ENCODE measurements at regions not wholly inside any gene's neighbourhood (a gene's known extent, or its start where the extent isn't known, plus 50 kb on each side); places are given as distances from the start of the nearest gene placed in this dataset.

DNA sequence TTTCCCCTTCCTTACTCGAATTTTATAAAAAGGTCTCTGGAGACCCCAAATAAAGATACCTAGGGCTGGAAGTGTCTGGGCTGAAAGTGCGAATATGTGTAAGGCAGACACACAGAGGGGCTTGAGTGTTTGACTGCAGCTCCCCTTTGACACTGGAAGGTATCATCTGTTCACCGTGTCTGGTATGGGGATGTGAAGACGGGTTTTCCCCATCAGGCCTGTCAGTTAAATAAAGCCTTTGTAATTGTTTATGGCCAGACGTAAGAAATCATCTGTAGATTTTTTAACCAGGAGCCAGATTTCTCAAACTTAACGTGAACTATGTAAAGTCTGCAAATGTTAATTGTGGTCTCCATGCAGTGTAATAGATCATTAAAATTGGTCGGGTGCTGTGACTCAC is 1173.4 kb downstream of the AMY1C start:
- no peak for DNase-seq
- H3K36me3 ChIP-seq = no peaks in the 10 kb centered on the region
- H3K27ac ChIP-seq = no peak overlapping the region
- no peak overlapping the region for H3K4me3 ChIP-seq (ENCODE audit: low read depth, low read length)
- H3K27me3 ChIP-seq (ENCODE audit: insufficient read depth, low read depth, severe bottlenecking) = no peaks in the 10 kb centered on the region
- TF ChIP-seq, protein P1, sequence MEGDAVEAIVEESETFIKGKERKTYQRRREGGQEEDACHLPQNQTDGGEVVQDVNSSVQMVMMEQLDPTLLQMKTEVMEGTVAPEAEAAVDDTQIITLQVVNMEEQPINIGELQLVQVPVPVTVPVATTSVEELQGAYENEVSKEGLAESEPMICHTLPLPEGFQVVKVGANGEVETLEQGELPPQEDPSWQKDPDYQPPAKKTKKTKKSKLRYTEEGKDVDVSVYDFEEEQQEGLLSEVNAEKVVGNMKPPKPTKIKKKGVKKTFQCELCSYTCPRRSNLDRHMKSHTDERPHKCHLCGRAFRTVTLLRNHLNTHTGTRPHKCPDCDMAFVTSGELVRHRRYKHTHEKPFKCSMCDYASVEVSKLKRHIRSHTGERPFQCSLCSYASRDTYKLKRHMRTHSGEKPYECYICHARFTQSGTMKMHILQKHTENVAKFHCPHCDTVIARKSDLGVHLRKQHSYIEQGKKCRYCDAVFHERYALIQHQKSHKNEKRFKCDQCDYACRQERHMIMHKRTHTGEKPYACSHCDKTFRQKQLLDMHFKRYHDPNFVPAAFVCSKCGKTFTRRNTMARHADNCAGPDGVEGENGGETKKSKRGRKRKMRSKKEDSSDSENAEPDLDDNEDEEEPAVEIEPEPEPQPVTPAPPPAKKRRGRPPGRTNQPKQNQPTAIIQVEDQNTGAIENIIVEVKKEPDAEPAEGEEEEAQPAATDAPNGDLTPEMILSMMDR (IDR thresholded peaks at IDR 0.05; ENCODE audit: low read depth, low read length) = no peak
- no peaks in the 10 kb centered on the region for H3K9me3 ChIP-seq (ENCODE audit: severe bottlenecking)

DNA sequence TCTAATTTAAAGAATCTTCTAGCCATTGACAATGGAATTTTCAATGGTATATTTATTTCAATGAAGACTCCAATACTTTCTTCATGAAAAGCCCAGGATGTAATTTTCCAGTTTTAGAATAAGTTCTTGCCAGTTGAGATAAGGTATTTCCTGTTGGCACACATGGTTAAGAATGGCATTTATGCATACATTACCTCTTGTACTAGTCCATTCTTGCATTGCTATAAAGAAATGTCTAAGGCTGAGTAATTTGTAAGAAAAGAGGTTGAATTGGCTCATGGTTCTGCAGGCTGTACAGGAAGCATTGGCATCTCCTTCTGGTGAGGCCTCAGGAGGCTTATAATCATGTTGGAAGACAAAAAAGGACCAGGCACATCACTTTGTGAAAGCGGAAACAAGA is 1179.6 kb downstream of the AMY1C start:
- TF ChIP-seq, protein P1 (IDR thresholded peaks at IDR 0.05; ENCODE audit: low read depth, low read length) = no peak
- H3K27ac ChIP-seq = no peak overlapping the region

DNA sequence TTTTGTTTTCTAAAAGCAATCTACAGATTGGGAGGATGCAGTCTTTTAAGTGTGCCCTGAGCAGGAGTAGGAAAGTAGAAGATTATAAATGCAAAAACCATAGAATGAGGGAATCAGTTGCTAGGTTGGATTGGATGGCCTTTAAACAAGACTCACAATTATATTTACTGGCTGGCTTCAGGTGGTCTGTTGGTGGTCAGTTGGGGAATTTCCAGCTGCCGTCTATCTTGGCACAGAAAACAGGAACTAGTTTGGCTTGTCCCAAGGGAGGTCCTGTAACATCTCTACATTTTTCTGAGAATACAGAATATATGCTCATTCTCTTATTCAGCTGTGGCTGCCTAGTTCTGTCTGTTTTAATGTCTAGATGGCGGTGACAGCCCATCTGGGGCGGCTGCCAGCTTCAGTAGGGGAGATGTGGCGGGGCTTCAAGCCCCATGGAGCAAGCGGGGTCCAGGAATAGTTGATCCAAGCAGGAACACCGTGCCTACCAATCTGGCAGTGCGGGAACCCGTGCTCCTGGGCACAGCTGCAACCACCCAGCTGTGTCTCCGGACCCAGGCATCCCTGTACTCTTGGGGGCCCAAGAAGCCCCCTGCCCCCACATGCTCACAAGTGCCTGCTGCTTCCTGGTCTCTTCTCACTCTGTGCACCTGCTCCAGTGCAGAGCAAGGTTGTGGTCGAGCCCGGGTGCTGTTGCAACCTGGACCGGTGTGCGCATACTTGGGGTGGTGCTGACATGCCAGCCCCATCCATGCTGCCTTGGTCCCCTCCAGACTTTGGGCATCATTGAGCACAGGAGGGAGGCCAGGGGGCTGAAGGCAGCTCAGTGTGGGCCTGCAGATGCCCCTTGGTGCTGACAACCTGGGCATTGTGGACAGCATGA is 1182.6 kb downstream of the AMY1C start:
- Histone ChIP-seq H3K4me3 (ENCODE audit: low read depth, low read length) (no peak overlapping the region), H3K27ac (no peak overlapping the region), H3K36me3 (no peaks in the 10 kb centered on the region), H3K27me3 (ENCODE audit: insufficient read depth, low read depth, severe bottlenecking) (no peaks in the 10 kb centered on the region), H3K9me3 (ENCODE audit: severe bottlenecking) (no peaks in the 10 kb centered on the region)
- DNase-seq = no peak
- TF ChIP-seq, protein P1 (IDR thresholded peaks at IDR 0.05; ENCODE audit: low read depth, low read length) = no peak

More for the DNA sequence above, 1179.6 kb downstream of the AMY1C start:
- no peaks in the 10 kb centered on the region for H3K36me3 ChIP-seq
- no peak overlapping the region for H3K4me3 ChIP-seq (ENCODE audit: low read depth, low read length)
- DNase-seq = no peak
- no peaks in the 10 kb centered on the region for H3K27me3 ChIP-seq (ENCODE audit: insufficient read depth, low read depth, severe bottlenecking)
- H3K9me3 ChIP-seq (ENCODE audit: severe bottlenecking) = no peaks in the 10 kb centered on the region

DNA sequence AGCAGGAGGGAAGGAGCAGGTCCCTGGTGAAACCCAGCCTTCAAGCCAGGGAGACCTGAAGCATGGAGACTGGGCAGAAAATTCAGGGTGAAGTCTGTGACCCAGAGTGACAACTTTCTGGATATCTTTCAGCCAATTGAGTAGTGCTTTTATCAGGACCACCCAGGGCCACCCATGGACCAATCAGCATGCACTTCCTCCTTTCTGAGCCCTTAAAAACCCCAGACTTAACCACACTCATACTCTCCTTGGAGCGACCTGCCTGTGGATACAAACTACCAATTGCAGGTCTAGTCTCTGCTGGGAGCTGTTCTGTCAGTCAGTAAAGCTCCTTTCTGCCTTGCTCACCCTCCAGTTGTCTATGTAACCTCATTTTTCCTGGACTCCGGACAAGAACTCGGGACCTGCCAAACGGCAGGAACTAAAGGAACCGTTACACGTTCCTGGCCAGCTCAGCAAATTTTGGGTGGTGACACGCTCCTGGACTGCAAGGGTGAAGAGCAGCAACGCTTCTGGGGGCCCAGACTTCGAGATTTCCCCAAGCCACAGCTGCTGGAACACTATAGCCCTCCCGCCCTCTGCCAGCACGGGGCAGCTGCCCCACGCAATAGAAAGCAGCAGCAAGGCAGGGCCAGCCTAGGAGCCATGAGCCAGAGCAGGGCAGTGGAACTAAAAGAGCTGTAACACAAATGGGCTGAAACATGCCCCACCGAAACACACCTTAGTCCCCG is 1183.4 kb downstream of the AMY1C start:
- Histone ChIP-seq H3K4me3 (ENCODE audit: low read depth, low read length) (no peak overlapping the region), H3K27ac (no peak overlapping the region), H3K27me3 (ENCODE audit: insufficient read depth, low read depth, severe bottlenecking) (no peaks in the 10 kb centered on the region), H3K9me3 (ENCODE audit: severe bottlenecking) (no peaks in the 10 kb centered on the region), H3K36me3 (no peaks in the 10 kb centered on the region)
- TF ChIP-seq, protein P1 (IDR thresholded peaks at IDR 0.05; ENCODE audit: low read depth, low read length) = no peak
- DNase-seq = no peak

DNA sequence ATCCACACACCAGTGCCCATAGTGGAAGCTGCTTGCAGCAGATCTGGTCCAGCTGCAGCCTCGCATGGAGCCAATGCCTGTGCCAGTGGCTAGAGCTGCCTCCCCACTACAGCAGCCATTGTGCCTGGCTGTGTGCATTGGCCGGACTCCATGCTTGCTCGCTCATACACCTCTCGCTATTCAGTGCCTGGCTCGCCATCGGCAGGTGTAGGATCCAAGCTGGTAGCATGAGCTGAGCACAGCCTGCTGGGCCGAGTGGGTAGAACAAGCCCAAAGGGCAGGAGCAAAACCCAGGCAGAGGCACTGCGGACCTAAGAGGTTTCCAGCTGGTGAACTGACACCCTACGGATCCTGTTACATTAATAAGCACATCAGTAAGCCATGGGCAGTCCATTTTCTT is 1184.1 kb downstream of the AMY1C start:
- DNase-seq = no peak
- Histone ChIP-seq H3K27ac (no peak overlapping the region), H3K36me3 (no peaks in the 10 kb centered on the region), H3K9me3 (ENCODE audit: severe bottlenecking) (no peaks in the 10 kb centered on the region), H3K4me3 (ENCODE audit: low read depth, low read length) (no peak overlapping the region), H3K27me3 (ENCODE audit: insufficient read depth, low read depth, severe bottlenecking) (no peaks in the 10 kb centered on the region)
- TF ChIP-seq, protein P1 (IDR thresholded peaks at IDR 0.05; ENCODE audit: low read depth, low read length) = no peak

Measured in WERI-Rb-1 (cell line).